GM19351 (cell line): ENCODE measurements at regions not wholly inside any gene's neighbourhood (a gene's known extent, or its start where the extent isn't known, plus 50 kb on each side); places are given as distances from the start of the nearest gene placed in this dataset.
"Not testable (repeated sequence)": the region's sequence is repeated elsewhere in the genome, so short reads cannot be mapped to it uniquely, and the experiment has no call there.

ENCODE experiments used
- ATAC-seq: cut with Tn5 transposase; IDR thresholded peaks from one replicate; pipeline ENCODE4 v1.9.1; 2021; ENCODE audit warnings: mild to moderate bottlenecking, moderate library complexity; ENCODE audit not compliant: unreplicated experiment

GRCh38 chr7:65613644-65614289, 240.1 kb downstream of the ZNF92 start:
- not testable (repeated sequence) for ATAC-seq

GRCh38 chr7:65616111-65616510, 242.5 kb downstream of the ZNF92 start:
- not testable (repeated sequence) for ATAC-seq

DNA sequence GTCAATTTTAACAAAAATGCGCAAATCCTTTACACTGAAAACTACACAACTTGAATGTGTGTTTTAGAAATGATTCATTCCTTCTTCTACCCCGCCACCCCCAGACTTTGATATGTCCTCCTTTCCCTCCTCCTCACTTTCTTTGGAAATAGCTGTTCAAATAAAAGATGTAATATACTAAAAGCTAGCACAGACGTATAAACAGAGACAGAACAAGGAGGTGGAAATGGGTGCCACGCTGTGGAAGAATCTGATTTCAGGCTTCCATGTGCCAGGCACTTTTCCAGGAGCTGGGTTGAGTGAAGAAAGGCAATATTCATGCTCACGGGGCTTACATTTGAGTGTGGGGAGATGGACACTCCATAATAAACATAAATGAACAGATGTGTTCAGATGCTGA, 246.6 kb downstream of the ZNF92 start:
- not testable (repeated sequence) for ATAC-seq

DNA sequence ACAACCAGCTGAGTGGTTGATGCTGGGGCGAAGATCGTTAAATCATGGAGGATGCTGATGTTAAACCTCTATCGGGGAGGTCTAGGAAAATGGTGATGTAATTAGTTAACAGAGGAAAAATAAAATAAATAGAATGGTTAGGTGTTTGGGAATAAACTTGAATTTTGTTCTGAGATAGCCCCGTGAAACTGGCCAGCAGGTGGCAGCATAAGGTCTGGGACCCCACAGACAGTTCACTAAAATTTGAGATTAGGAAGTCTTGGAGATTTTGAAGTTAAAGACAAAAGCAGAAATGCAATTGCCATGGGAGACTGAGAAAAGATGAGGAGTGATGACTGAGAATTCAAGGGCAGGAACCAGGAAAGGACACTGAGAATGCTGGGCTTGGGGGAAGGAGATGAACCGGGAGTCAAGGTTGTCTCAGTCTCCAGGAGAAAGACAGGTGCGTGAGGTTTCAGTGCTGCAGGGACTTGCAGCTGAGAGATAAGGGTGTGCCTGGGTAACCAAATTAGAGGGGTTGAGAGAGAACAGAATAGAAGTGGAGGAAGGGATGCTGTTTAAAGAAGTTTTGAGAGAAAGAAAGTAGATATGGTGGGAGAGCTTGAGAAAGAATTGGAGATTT, 248.0 kb downstream of the ZNF92 start:
- ATAC-seq, result not testable (repeated sequence)

GRCh38 chr7:65631236-65631635, 241.6 kb upstream of the VKORC1L1 start:
- ATAC-seq, result not testable (repeated sequence)

DNA sequence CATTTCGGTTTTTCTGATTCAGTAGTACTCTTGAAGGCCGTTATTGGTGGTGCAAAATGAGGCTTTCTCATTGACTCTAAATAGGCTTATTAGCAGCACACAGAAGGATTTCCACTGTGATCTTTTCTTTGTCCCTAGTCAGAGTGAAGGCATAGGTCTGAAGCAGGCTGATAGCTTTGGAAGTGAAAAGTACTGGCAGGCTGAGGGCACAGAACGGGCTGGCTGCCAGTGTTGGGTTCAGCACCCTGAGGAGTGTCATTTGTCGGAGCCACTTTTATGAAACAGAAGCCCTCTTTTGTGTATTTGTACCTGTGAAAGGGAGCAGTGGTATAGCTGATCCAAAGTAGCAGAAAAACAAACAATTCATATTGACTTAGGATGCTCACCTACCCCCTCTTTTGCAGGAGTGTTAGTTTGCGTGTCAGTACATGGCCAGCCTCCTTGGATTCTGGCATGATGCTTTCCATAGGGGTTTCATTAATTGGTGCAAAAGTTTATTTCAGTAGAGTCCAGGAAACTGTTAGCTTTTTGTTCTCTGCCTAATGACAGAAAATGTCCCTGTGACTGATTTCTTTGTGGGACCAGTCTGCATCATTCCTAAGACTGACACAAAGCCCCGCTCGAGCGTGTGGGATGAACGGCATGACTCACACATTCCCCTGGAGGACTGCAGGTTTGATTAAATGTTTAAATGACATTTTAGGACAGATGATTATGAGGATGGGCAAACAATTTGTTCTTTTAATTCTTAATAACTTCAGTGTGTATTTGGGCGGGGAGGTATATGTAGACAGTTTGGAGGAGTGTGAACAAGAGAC, 239.1 kb upstream of the VKORC1L1 start:
- not testable (repeated sequence) for ATAC-seq

DNA sequence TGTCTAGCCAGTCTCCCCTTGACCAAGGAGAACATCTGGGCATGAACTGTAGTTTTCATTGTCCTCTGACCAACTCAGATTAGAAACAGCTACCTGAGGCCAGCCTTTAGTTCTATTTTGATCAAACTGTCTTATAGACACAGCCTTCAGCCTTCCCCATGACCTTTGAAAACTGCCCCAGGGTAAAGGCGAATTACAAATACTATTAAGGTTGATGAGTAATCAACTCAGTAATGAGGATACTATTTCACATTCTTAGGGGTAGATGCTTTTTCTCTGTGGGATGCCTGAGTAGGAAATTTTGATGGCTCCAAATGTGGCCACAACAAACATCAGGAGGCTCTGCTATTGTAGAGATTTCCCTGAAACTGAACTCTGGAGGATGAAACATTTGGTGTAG, 234.0 kb upstream of the VKORC1L1 start:
- not testable (repeated sequence) for ATAC-seq

GRCh38 chr7:65639717-65640116, 233.2 kb upstream of the VKORC1L1 start:
- not testable (repeated sequence) for ATAC-seq

DNA sequence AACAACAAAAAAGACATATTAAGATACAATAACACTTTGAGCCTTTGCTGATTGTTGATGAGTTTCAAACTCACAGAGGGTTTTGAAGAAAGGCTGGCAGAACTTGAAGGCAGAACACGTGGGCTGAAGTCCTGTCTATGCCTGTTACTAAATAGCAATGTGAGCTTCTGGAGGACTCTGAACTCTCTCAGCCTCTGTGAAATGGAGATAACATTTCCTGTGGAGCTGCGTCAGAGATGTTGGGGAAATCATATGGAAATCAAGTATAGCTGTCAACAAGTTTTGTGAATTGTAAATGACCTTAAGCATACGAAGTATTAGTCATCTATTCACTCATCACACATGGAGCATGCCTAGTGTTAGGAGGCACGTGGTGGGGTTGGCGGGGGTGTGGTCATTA, 229.4 kb upstream of the VKORC1L1 start:
- ATAC-seq, result not testable (repeated sequence)

GRCh38 chr7:65647153-65647964, 225.5 kb upstream of the VKORC1L1 start:
- ATAC-seq, result not testable (repeated sequence)

- not testable (repeated sequence) for ATAC-seq
Observed at GRCh38 chr7:65651174-65651573, 221.7 kb upstream of the VKORC1L1 start.

- not testable (repeated sequence) for ATAC-seq
Observed at GRCh38 chr7:65651826-65652592, 220.9 kb upstream of the VKORC1L1 start.

- ATAC-seq, result not testable (repeated sequence)
Observed at GRCh38 chr7:65652669-65653068, 220.2 kb upstream of the VKORC1L1 start.

DNA sequence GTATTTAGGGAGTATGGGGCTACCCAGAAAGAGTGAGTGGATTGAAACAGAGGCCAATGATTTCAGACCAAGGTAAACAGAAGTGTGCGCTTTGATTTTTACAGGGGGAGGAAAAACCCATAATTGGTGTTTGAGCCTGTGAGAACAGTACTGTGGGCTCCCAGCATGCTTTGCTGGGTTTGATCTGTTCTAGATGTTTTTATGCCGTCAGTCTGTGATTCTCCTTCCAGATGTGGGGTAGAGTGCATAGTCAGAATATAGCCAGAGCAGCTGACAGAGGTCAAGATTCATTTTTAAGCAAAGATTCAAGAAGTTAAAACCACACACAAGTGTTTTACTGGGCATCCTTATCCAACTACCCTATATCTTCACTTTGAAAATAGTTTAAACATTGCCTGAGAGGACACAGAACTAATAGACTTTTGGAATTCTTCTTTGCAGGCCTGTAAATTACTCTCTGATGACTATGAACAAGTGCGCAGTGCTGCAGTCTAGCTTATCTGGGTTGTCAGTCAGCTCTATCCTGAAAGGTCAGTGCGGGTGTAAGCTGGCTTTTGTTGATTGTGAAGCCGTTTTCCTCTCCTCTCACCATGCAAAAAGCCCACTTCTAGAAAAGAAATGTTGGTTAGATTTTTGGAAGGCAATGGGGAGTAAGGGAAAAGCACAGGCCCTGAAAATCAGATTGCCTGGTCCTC, 216.2 kb upstream of the VKORC1L1 start:
- ATAC-seq, result not testable (repeated sequence)

- not testable (repeated sequence) for ATAC-seq
Observed at GRCh38 chr7:65683362-65683761, 189.5 kb upstream of the VKORC1L1 start.

GRCh38 chr7:65699026-65699714, 173.7 kb upstream of the VKORC1L1 start:
- not testable (repeated sequence) for ATAC-seq

DNA sequence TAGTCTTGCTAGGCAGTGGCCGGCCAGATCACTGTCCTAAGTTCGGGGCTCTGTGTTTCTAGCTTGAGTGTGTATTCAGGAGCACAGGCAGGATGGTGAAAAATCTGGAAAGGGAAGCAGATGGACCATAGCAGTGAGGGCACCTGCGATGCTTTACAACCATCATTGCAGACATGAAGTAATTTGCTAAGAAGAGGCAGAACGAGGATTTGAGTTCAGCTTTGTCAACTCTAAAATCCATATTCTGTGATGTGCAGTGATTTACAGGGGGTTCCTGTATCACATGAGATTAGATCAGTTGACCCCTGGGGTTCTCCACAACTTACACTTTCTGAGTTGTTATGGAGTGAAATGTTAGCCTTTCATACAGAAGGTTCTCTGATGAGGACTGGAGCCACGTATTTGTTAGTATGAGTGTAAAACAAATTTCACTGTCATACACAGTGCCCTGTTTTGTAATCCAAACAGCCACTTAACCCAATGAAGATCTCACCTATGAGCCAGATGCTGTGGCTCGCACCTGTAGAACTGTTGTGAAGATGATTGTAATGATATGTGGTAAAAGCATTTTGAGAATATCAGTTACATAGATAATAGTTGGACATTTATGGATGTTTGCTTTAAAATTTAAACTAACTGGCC, 173.0 kb upstream of the VKORC1L1 start:
- not testable (repeated sequence) for ATAC-seq

GRCh38 chr7:65719123-65719798, 153.6 kb upstream of the VKORC1L1 start:
- not testable (repeated sequence) for ATAC-seq
